ENCODE measurements at regions not wholly inside any gene's neighbourhood (a gene's known extent, or its start where the extent isn't known, plus 50 kb on each side); places are given as distances from the start of the nearest gene placed in this dataset.

DNA sequence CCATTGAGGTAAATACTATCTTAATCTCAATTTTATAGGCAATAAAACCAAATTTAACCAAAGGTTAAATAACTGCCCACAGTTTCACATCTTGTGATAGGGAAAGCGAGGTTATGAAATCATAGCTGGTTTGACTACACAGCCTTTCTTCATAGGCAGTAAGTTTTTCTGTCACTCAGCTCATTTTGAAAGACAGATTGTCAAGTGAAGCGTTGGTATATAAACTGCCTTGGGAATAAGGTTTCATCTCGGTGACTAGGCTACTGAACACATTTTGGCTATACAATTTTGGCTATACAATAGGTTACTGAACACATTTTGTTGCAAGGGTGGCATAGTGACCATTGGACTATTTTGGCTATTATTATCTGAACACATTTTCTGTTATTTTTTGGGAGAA, 793.7 kb downstream of the TRHDE start:
- TF ChIP-seq, protein P1, sequence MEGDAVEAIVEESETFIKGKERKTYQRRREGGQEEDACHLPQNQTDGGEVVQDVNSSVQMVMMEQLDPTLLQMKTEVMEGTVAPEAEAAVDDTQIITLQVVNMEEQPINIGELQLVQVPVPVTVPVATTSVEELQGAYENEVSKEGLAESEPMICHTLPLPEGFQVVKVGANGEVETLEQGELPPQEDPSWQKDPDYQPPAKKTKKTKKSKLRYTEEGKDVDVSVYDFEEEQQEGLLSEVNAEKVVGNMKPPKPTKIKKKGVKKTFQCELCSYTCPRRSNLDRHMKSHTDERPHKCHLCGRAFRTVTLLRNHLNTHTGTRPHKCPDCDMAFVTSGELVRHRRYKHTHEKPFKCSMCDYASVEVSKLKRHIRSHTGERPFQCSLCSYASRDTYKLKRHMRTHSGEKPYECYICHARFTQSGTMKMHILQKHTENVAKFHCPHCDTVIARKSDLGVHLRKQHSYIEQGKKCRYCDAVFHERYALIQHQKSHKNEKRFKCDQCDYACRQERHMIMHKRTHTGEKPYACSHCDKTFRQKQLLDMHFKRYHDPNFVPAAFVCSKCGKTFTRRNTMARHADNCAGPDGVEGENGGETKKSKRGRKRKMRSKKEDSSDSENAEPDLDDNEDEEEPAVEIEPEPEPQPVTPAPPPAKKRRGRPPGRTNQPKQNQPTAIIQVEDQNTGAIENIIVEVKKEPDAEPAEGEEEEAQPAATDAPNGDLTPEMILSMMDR (IDR thresholded peaks at IDR 0.05), result no peak
- no peaks in the 10 kb centered on the region for H3K36me3 Mint-ChIP-seq (ENCODE audit: low read depth)
- H3K27me3 Mint-ChIP-seq (ENCODE audit: low read depth), result no peaks in the 10 kb centered on the region

DNA sequence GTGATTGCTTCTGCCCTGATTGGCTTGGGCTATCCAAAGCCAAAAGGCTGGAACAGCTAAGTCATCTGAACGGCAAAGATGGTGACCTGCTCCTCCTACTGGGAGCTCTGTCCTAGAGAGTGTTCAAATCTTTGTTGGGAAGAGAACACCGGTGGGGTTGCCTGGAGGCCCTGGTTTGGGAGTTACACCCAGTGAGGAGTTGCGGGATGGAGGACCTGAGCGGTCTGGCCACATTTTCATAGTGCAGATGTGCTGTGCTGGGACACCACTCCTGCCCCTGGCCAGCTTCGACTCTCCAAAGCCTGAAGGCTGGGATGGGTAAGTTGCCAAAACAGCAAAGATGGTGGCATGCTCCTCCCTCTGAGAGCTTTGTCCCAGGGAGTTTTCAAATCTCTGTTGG, 795.4 kb downstream of the TRHDE start:
- Mint-ChIP-seq H3K27me3 (ENCODE audit: low read depth) (peaks cover 1% of the 10 kb centered on the region), H3K4me3 (ENCODE audit: unreplicated experiment) (no peak overlapping the region), H3K27ac (ENCODE audit: unreplicated experiment) (no peak overlapping the region), H3K9me3 (ENCODE audit: low read depth) (no peaks in the 10 kb centered on the region), H3K4me1 (ENCODE audit: low read depth) (no peaks in the 10 kb centered on the region), H3K36me3 (ENCODE audit: low read depth) (no peaks in the 10 kb centered on the region)
- TF ChIP-seq, protein P1 (IDR thresholded peaks at IDR 0.05), result no peak
- DNase-seq (ENCODE audit: low spot score), result no peak

More for the DNA sequence above, 793.7 kb downstream of the TRHDE start:
- Mint-ChIP-seq H3K4me3 (ENCODE audit: unreplicated experiment) (no peak overlapping the region), H3K4me1 (ENCODE audit: low read depth) (no peaks in the 10 kb centered on the region), H3K27ac (ENCODE audit: unreplicated experiment) (no peak overlapping the region), H3K9me3 (ENCODE audit: low read depth) (peaks cover 3% of the 10 kb centered on the region)
- DNase-seq (ENCODE audit: low spot score), result no peak

DNA sequence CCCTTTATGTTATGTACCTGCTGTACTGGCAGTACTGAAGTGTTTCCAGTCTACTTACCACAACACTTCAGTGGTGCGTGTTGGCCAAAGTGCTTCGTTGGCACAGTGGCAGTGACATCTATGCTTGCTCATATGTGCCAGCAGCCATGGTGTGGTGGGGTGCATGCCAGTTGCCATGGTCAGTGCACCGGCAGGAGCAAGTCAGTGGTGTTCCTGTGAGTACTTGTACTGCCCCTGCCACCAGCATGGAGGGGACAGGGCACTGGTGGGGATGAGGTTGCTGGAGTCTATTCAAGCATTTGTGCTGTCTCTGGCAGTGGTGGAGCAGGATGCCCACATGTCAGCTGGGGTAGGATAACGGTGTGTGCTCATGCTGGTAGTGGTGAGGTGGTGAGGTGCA, 800.0 kb downstream of the TRHDE start:
- H3K4me1 Mint-ChIP-seq (ENCODE audit: low read depth), result no peaks in the 10 kb centered on the region

DNA sequence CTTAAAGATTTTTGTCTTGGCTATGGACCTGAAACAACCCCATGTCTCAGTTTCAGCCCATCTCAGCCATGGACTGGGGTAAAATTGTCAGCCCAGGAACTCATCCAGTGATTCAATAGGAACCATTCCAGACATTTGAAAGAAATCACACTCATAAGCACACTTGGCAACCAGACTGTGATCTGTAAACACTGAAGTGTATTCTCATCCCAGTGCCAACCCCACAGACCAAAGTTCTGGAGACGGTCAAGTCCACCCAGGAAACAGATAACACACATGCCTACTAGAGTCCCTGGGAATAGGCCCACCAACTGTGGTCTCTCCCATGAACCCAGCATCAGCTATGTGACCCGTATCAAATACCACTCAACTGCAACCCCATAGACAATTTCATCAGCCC, 804.6 kb downstream of the TRHDE start:
- Mint-ChIP-seq H3K4me1 (ENCODE audit: low read depth) (no peaks in the 10 kb centered on the region), H3K27ac (ENCODE audit: unreplicated experiment) (no peak overlapping the region), H3K9me3 (ENCODE audit: low read depth) (peaks cover 8% of the 10 kb centered on the region), H3K36me3 (ENCODE audit: low read depth) (no peaks in the 10 kb centered on the region), H3K27me3 (ENCODE audit: low read depth) (no peaks in the 10 kb centered on the region), H3K4me3 (ENCODE audit: unreplicated experiment) (no peak overlapping the region)
- TF ChIP-seq, protein P1 (IDR thresholded peaks at IDR 0.05), result no peak
- no peak for DNase-seq (ENCODE audit: low spot score)

More for the DNA sequence above, 800.0 kb downstream of the TRHDE start:
- Mint-ChIP-seq H3K4me3 (ENCODE audit: unreplicated experiment) (no peak overlapping the region), H3K27ac (ENCODE audit: unreplicated experiment) (no peak overlapping the region), H3K36me3 (ENCODE audit: low read depth) (no peaks in the 10 kb centered on the region), H3K27me3 (ENCODE audit: low read depth) (peaks cover 1% of the 10 kb centered on the region), H3K9me3 (ENCODE audit: low read depth) (peaks cover 4% of the 10 kb centered on the region)
- DNase-seq (ENCODE audit: low spot score), result no peak
- TF ChIP-seq, protein P1 (IDR thresholded peaks at IDR 0.05), result no peak

DNA sequence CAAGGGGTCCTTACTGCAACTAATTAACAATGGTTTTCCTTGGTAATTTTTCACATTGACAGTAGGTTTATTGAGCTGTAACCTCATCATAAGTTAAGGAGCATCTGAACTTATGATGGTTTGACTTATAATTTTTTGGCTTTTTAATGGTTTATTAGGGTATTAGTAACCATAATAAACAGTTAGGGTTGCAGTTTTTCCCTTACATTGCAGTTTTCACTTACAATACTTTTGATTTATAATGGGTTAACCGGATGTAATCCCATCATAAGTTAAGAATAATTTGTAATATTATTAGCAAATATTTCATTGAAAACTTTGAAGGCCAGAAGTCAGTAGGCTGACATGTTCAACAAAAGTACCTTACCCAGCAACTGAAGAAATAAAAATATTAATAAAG, 811.6 kb downstream of the TRHDE start:
- Mint-ChIP-seq H3K36me3 (ENCODE audit: low read depth) (no peaks in the 10 kb centered on the region), H3K4me3 (ENCODE audit: unreplicated experiment) (no peak overlapping the region), H3K4me1 (ENCODE audit: low read depth) (no peaks in the 10 kb centered on the region), H3K9me3 (ENCODE audit: low read depth) (peaks cover 18% of the 10 kb centered on the region), H3K27ac (ENCODE audit: unreplicated experiment) (no peak overlapping the region), H3K27me3 (ENCODE audit: low read depth) (no peaks in the 10 kb centered on the region)
- DNase-seq (ENCODE audit: low spot score), result no peak
- TF ChIP-seq, protein P1 (IDR thresholded peaks at IDR 0.05), result no peak

Data from chondrocyte (in vitro differentiated cells).